SK-N-SH (cell line): ENCODE measurements at regions not wholly inside any gene's neighbourhood (a gene's known extent, or its start where the extent isn't known, plus 50 kb on each side); places are given as distances from the start of the nearest gene placed in this dataset.
A peak's percentile ranks its signal among the peaks of the same experiment; 100 is the strongest.

Experiments used
- CTCF ChIA-PET: fragments of 300-600, 350-600 bp; formaldehyde crosslinking; extraction: SDS; loops from one replicate; lab custom pipeline; 2021; lab: Yijun Ruan, JAX
- POLR2A ChIA-PET: fragments of 350-600 bp; sonication (Branson Sonifier 250); formaldehyde crosslinking; extraction: SDS; loops from one replicate; lab custom pipeline; 2020; ENCODE audit warnings: antibody characterized with exemption, inconsistent platforms; lab: Yijun Ruan, JAX
- DNase-seq: peaks from one replicate; pipeline ENCODE4 v3.0.0; 2012
- H2AFZ ChIP-seq: fragments of 200-600 bp; sonication (generic); 2 replicates; pipeline ENCODE4 v1.8.1; 2016; ENCODE audit warnings: antibody characterized with exemption, mild to moderate bottlenecking, low read depth
- H3F3A ChIP-seq: fragments of 200-600 bp; sonication (generic); replicated peaks from 2 replicates; pipeline ENCODE3; 2016; ENCODE audit warnings: antibody characterized with exemption, mild to moderate bottlenecking; ENCODE audit not compliant: insufficient read depth
- H3K27ac ChIP-seq, 2 experiments: fragments of 200-500 bp in 1 of 2; fragments of 200-600 bp in 1 of 2; sonication (Bioruptor generic) in 1 of 2; sonication (generic), shearing (Covaris generic) in 1 of 2; 2 replicates each; pipeline versions ENCODE4 v1.5.1 to v1.6.1; 2014 to 2016; ENCODE audit warnings: low read depth in 2 of 2, inconsistent platforms in 1 of 2, low read length in 1 of 2, mild to moderate bottlenecking in 1 of 2, mixed read lengths in 1 of 2
- H3K27me3 ChIP-seq: fragments of 200-600 bp; sonication (generic), shearing (Covaris generic); 2 replicates; pipeline ENCODE4 v1.6.1; 2016; ENCODE audit warnings: mixed run types; ENCODE audit not compliant: insufficient read depth
- H3K36me3 ChIP-seq, 2 experiments: fragments of 200-500 bp in 1 of 2; fragments of 200-600 bp in 1 of 2; sonication (Bioruptor generic) in 1 of 2; sonication (generic) in 1 of 2; replicated peaks in 1 of 2; 2 replicates each; pipeline versions ENCODE3 to v1.5.1; 2014 to 2016; ENCODE audit warnings: low read length in 1 of 2, mild to moderate bottlenecking in 1 of 2; ENCODE audit not compliant: insufficient read depth in 2 of 2, control insufficient read depth in 1 of 2
- H3K4me1 ChIP-seq, 2 experiments: fragments of 200-500 bp in 1 of 2; fragments of 200-600 bp in 1 of 2; sonication (Bioruptor generic) in 1 of 2; sonication (generic), shearing (Covaris generic) in 1 of 2; 2 replicates each; pipeline versions ENCODE4 v1.5.1 to v1.6.1; 2014 to 2016; ENCODE audit warnings: low read depth in 1 of 2, low read length in 1 of 2, mixed run types in 1 of 2; ENCODE audit not compliant: insufficient read depth in 2 of 2, control insufficient read depth in 1 of 2
- H3K4me2 ChIP-seq: fragments of 200-600 bp; sonication (generic), shearing (Covaris generic); 2 replicates; pipeline ENCODE4 v1.6.1; 2017; ENCODE audit warnings: mixed run types
- H3K4me3 ChIP-seq, 2 experiments: fragments of 200-500 bp in 1 of 2; fragments of 200-600 bp in 1 of 2; sonication (Bioruptor generic) in 1 of 2; sonication (generic), shearing (Covaris generic) in 1 of 2; 2 replicates each; pipeline versions ENCODE4 v1.5.1 to v1.8.1; 2014 to 2016; ENCODE audit warnings: low read depth in 2 of 2, inconsistent platforms in 1 of 2, low read length in 1 of 2, mild to moderate bottlenecking in 1 of 2, mixed read lengths in 1 of 2, moderate library complexity in 1 of 2
- H3K79me2 ChIP-seq: fragments of 200-600 bp; sonication (generic); 2 replicates; pipeline ENCODE4 v1.8.1; 2017; ENCODE audit warnings: mild to moderate bottlenecking; ENCODE audit not compliant: insufficient read depth
- H3K9ac ChIP-seq: fragments of 200-600 bp; sonication (generic); 2 replicates; pipeline ENCODE4 v1.6.1; 2017; ENCODE audit warnings: mixed run types
- H3K9me2 ChIP-seq: fragments of 200-600 bp; sonication (generic); 2 replicates; pipeline ENCODE4 v1.6.1; 2017; ENCODE audit warnings: mixed run types
- H3K9me3 ChIP-seq: fragments of 200-600 bp; sonication (generic); 2 replicates; pipeline ENCODE4 v1.6.1; 2017; ENCODE audit warnings: mixed run types, mild to moderate bottlenecking, moderate library complexity
- H4K20me1 ChIP-seq: fragments of 200-600 bp; sonication (generic); 2 replicates; pipeline ENCODE4 v1.6.1; 2017; ENCODE audit warnings: mild to moderate bottlenecking, mixed run types; ENCODE audit not compliant: insufficient read depth
- CTCF ChIP-seq: fragments of 200-600 bp; sonication (generic); IDR thresholded peaks from 2 replicates; pipeline ENCODE4 v1.6.1; 2017; ENCODE audit warnings: antibody characterized with exemption, mild to moderate bottlenecking, moderate library complexity
- ELF1 ChIP-seq: IDR thresholded peaks from 2 replicates; pipeline ENCODE4 v1.4.0; 2012
- EZH2phosphoT487 ChIP-seq: fragments of 200-600 bp; sonication (generic); IDR thresholded peaks from 2 replicates; pipeline ENCODE4 v1.6.1; 2017; ENCODE audit warnings: low read depth, mixed run types, mild to moderate bottlenecking, antibody characterized with exemption, moderate library complexity, borderline replicate concordance
- FOXM1 ChIP-seq: IDR thresholded peaks from 2 replicates; pipeline ENCODE4 v1.4.0; 2012; ENCODE audit warnings: low read depth, mild to moderate bottlenecking
- MAX ChIP-seq: IDR thresholded peaks from 2 replicates; pipeline ENCODE4 v1.4.0; 2012; ENCODE audit warnings: low read depth
- MEF2A ChIP-seq: IDR thresholded peaks from 2 replicates; pipeline ENCODE4 v1.4.0; 2012; ENCODE audit warnings: low read depth, borderline replicate concordance
- MXI1 ChIP-seq: IDR thresholded peaks from 2 replicates; pipeline ENCODE4 v1.6.1; 2012; ENCODE audit warnings: mild to moderate bottlenecking, low read depth, low read length, improper control_type of control experiment
- TAF1 ChIP-seq: IDR thresholded peaks from 2 replicates; pipeline ENCODE4 v1.6.1; 2012; ENCODE audit warnings: low read depth, mild to moderate bottlenecking, low read length, moderate library complexity, borderline replicate concordance
- YY1 ChIP-seq: IDR thresholded peaks from 2 replicates; pipeline ENCODE4 v1.4.0; 2012; ENCODE audit warnings: low read depth, mild to moderate bottlenecking
- WGBS: methylation state at CpG from one replicate; pipeline ENCODE4 v1.1.6; 2017; ENCODE audit warnings: low lambda C conversion rate; 5-methylcytosine and 5-hydroxymethylcytosine counted together
- TF ChIP-seq, protein P1 (sequence below): IDR thresholded peaks from 2 replicates; pipeline ENCODE4; 2012

DNA sequence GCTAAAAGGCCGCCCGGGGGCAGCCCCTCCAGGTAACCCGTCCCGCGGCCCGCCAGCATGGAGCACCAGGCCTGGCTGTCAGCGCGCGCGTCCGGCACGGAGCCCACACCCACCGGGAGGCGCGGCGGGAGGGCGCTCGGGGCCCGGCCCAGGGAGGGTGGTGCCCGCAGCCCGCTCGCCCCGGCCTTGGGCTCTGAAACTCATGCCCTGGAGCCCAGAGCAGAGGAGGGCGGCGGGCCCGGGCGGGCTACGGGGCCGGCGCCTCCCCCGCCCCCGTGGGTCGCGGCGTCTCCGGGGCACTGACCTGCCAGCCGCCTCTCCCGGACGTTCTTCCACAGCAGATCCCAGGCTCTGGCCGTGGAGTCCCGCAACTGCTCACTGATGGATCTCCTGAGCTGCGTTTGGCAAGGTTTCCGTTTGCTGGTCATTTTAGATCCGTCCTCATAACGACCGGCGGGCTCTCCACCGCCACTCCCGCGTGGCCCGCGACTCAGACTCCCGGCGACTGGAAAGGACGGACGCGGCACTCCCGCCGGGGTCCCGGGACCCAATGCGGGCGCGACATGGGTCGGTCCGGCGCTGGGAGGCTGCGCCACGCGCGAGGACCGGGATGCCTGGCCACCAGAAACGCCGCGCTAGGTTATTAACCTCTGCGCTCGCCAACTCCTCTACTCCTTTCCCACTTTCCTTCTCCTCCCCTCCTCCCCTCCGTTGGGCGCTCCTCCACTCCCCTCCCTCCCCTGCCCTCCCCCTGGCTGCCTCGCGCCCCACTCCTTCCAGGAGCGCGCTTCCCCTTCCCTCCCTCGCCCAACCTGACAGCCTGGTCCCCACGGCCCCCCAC lies 64.7 kb upstream of the STARD13 start:
- peak overlapping the region; percentile 81 to 83 for H3K4me3 ChIP-seq
- no peaks in the 10 kb centered on the region for H3K36me3 ChIP-seq
- peaks cover 18% of the 10 kb centered on the region; the same call in 1 of the 2 replicates for H3K79me2 ChIP-seq
- no peaks in the 10 kb centered on the region for H4K20me1 ChIP-seq
- TF ChIP-seq FOXM1, result no peak
- TF ChIP-seq CTCF, result no peak
- TF ChIP-seq EZH2phosphoT487, result no peak
- TF ChIP-seq, protein P1, sequence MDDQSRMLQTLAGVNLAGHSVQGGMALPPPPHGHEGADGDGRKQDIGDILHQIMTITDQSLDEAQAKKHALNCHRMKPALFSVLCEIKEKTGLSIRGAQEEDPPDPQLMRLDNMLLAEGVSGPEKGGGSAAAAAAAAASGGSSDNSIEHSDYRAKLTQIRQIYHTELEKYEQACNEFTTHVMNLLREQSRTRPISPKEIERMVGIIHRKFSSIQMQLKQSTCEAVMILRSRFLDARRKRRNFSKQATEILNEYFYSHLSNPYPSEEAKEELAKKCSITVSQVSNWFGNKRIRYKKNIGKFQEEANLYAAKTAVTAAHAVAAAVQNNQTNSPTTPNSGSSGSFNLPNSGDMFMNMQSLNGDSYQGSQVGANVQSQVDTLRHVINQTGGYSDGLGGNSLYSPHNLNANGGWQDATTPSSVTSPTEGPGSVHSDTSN, result no peak
- TF ChIP-seq YY1, result no peak
- no peak for TF ChIP-seq TAF1
- no peak for TF ChIP-seq ELF1
- 0 out of 2 replicates have a peak, but pooled peaks have one; percentile 7 for TF ChIP-seq MAX
- TF ChIP-seq MXI1, result peak; percentile 33; the same call in 1 of the 2 replicates
- TF ChIP-seq, all 33 proteins: peak for 2
- DNase-seq, result peak; percentile 79
- CTCF ChIA-PET, result interaction anchor here (0.8 kb wide), 1 partner anchor 274 kb away, joined by 3 read pairs; no protein-coding TSS in a partner anchor
- H2AFZ ChIP-seq, result peak overlapping the region; percentile 94
- H3K27me3 ChIP-seq, result no peaks in the 10 kb centered on the region
- H3K9me3 ChIP-seq, result no peaks in the 10 kb centered on the region
- peaks cover 4% of the 10 kb centered on the region for H3F3A ChIP-seq
- no peaks in the 10 kb centered on the region for H3K9me2 ChIP-seq
- 5% methylated on average over 27 of the region's 84 CpGs for WGBS
- H3K27ac ChIP-seq, result peak overlapping the region in 1 of 2 experiments; percentile 72; a peak in 2 of 4 replicates
- peak overlapping the region; percentile 84 for H3K9ac ChIP-seq
- peaks cover 6 to 8% of the 10 kb centered on the region in 2 experiments; a peak in 3 of 4 replicates for H3K4me1 ChIP-seq
- peak overlapping the region; percentile 83 for H3K4me2 ChIP-seq
- POLR2A ChIA-PET, result no interaction called here

DNA sequence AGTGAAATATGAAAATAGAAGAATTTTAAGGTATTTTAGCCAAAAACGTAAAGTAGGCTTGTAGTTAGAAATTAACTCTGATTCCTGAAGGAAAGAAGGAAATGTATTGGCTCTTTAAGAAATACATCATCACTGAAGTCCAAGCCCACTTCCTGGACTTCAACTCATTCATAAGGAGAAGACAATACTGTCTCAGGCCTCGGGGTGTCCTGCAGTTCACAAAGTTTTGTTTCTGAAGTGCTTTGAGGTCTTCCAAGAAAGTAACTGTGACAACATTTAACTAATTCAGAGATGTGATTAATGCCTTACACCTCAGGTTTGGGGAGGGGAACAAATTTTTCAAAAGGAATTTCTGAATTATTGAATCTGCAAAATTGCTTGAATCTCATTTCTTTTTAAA lies 65.8 kb upstream of the STARD13 start:
- no peak for DNase-seq
- Histone ChIP-seq H3F3A (peaks cover 4% of the 10 kb centered on the region), H3K9me3 (no peaks in the 10 kb centered on the region), H3K4me3 (no peak overlapping the region), H3K4me1 (peaks cover 6 to 8% of the 10 kb centered on the region in 2 experiments; a peak in 3 of 4 replicates), H3K27ac (peak overlapping the region in 1 of 2 experiments; percentile 72; a peak in 1 of 4 replicates), H3K36me3 (no peaks in the 10 kb centered on the region), H2AFZ (peak overlapping the region; percentile 94), H3K9ac (peak overlapping the region; percentile 84; the same call in 1 of the 2 replicates), H3K4me2 (peak overlapping the region; percentile 83), H3K9me2 (no peaks in the 10 kb centered on the region), H3K79me2 (peaks cover 18% of the 10 kb centered on the region; the same call in 1 of the 2 replicates), H3K27me3 (no peaks in the 10 kb centered on the region), H4K20me1 (no peaks in the 10 kb centered on the region)
- TF ChIP-seq MEF2A (no peak), ELF1 (peak; percentile 43; the same call in 1 of the 2 replicates)
- ChIA-PET POLR2A (no interaction called here), CTCF (no interaction called here)
- WGBS, result 58% methylated on average over 2 of the region's 2 CpGs
